ENCODE measurements at regions not wholly inside any gene's neighbourhood (a gene's known extent, or its start where the extent isn't known, plus 50 kb on each side); places are given as distances from the start of the nearest gene placed in this dataset.

DNA sequence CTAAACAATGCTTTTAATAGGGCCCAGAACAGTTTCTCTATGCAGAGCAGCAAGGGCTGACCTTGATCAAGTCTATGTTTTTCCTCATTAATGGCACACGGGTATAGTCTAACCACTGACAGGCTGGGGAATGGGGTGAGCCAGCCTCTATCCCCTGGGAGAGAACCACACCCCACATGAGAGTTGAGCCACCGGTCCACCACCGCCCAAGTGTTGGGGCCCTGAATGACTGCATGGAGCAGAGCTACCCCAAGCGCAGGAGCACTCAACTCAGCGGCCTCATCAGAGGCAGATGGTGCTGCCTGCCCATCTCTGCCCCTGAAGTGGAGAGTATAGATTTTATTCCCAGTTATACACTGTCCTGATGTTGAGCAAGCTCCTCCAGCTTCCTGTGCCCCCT, 247.9 kb upstream of the IRX1 start:
- TF ChIP-seq, protein P1, sequence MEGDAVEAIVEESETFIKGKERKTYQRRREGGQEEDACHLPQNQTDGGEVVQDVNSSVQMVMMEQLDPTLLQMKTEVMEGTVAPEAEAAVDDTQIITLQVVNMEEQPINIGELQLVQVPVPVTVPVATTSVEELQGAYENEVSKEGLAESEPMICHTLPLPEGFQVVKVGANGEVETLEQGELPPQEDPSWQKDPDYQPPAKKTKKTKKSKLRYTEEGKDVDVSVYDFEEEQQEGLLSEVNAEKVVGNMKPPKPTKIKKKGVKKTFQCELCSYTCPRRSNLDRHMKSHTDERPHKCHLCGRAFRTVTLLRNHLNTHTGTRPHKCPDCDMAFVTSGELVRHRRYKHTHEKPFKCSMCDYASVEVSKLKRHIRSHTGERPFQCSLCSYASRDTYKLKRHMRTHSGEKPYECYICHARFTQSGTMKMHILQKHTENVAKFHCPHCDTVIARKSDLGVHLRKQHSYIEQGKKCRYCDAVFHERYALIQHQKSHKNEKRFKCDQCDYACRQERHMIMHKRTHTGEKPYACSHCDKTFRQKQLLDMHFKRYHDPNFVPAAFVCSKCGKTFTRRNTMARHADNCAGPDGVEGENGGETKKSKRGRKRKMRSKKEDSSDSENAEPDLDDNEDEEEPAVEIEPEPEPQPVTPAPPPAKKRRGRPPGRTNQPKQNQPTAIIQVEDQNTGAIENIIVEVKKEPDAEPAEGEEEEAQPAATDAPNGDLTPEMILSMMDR (IDR thresholded peaks at IDR 0.05) = no peak
- TF ChIP-seq POLR2AphosphoS5 (IDR thresholded peaks at IDR 0.05) (no peak), POLR2A (IDR thresholded peaks at IDR 0.05) (no peak), EP300 (IDR thresholded peaks at IDR 0.05) (no peak)

Measured in sigmoid colon (tissue), 4 donors.